ENCODE measurements at regions not wholly inside any gene's neighbourhood (a gene's known extent, or its start where the extent isn't known, plus 50 kb on each side); places are given as distances from the start of the nearest gene placed in this dataset.

DNA sequence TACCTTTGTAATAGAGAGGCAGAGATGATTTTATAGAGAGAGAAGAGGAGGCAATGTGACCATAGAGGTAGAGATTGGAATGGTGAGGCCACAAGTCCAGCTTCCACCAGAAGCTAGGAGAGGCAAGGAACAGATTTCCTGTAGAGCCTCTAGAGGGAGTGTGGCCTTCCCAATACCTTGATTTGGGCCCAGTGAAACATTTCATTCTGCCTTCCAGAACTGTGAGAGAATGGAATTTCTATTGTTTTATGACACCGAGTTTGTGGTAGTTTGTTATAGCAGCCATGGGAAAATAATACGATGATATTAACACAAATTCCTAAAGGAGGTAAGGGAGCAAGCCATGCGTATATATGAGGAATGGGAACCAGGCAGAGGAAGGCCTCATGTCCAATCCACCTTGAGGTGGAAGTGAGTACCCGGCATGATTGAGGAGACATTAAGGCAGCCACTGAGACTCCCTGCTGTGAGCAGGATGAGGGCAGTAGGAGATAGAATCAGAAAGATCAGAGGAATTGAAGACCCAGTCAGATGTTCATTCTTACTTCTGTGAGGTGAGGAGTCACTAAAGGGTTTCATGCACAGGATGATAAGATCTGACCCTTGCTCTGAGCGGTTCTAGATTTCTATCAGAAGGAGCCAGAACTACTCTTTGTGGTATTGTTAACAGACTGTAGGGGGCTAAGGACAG lies 636.3 kb upstream of the IMPG1 start:
- DNase-seq (ENCODE audit: low read depth): no peak
- no peak overlapping the region for H3K4me3 ChIP-seq (ENCODE audit: low read length)
- no peak for TF ChIP-seq CTCF (IDR thresholded peaks at IDR 0.05; ENCODE audit: insufficient read depth, low read depth, low read length, missing control alignments)

DNA sequence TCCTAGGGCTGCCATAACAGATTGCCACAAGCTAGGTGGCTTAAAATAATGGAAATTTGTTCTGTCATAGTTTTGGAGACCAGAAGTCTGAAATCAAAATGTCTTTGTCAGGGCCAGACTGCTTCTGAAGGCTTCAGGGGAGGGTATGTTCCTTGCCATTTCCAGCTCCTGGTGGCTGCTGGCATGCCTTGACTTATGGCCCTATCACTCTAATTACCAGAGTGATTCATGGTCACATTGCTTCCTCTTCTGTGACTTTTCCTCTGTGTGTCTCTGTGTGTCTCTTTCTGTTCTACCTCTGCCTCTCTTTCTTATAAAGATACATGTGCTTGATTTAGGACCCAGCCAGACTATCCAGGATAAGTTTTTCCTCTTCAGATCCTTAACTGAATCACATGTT lies 635.2 kb upstream of the IMPG1 start:
- H3K4me3 ChIP-seq (ENCODE audit: low read length): no peak overlapping the region
- no peak for TF ChIP-seq CTCF (IDR thresholded peaks at IDR 0.05; ENCODE audit: insufficient read depth, low read depth, low read length, missing control alignments)
- peak; percentile 27 for DNase-seq (ENCODE audit: low read depth)

DNA sequence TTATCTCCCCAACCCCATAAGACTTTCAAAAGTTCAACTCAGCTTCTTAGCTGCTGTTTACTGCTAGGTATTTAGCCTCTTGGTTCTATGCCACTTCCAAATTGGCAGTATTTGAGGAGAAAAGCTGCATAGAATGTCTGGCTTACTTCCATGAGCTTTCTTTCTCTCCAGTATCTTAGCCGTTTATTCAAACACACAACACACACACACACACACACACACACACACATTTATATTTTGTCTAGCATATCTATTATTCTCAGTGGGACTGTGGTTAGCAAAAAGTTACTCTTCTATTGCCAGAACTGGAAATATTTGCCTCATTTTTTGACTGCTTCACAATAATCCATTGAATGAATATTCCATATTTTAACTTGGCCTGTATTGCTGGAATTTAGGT lies 634.2 kb upstream of the IMPG1 start:
- no peak for DNase-seq (ENCODE audit: low read depth)
- TF ChIP-seq CTCF (IDR thresholded peaks at IDR 0.05; ENCODE audit: insufficient read depth, low read depth, low read length, missing control alignments): no peak
- no peak overlapping the region for H3K4me3 ChIP-seq (ENCODE audit: low read length)

DNA sequence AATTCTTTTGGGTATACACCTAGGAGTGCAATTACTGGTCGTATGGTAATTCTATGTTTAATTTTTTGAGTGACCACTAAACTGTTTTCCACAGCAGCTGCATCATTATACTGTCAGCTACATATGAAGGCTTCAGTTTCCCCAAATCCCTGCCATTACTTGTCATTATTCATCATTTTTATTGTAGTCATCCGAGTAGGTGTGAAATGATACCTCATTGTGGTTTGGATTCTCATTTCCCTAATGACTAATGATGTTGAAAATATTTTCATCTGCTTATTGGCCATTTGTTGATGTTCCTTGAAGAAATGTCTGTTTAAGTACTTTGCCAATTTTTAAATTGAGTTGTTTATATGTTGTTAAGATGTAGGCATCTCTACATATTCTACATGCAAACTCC lies 633.6 kb upstream of the IMPG1 start:
- no peak for TF ChIP-seq CTCF (IDR thresholded peaks at IDR 0.05; ENCODE audit: insufficient read depth, low read depth, low read length, missing control alignments)
- peak; percentile 69 for DNase-seq (ENCODE audit: low read depth)
- no peak overlapping the region for H3K4me3 ChIP-seq (ENCODE audit: low read length)

DNA sequence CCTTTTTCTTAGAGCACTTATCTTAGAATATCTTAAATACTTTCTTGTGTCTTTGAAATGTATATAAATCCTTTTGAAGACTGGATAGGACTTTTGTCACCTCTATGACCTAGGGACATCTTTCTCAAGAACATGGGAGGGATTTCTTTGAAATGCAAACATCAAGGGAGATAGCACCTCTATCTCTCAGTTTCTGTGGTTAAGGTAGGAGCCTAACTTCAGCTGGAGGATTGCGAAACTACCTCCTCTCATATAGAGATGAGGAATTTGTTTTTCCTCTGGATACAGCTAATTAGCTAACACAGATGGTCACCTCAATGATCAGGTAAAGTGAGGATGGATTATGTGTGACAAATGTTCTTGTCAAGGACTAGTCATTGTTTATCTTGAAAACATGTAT lies 631.3 kb upstream of the IMPG1 start:
- no peak overlapping the region for H3K4me3 ChIP-seq (ENCODE audit: low read length)
- peak; percentile 80 for DNase-seq (ENCODE audit: low read depth)
- TF ChIP-seq CTCF (IDR thresholded peaks at IDR 0.05; ENCODE audit: insufficient read depth, low read depth, low read length, missing control alignments): no peak

DNA sequence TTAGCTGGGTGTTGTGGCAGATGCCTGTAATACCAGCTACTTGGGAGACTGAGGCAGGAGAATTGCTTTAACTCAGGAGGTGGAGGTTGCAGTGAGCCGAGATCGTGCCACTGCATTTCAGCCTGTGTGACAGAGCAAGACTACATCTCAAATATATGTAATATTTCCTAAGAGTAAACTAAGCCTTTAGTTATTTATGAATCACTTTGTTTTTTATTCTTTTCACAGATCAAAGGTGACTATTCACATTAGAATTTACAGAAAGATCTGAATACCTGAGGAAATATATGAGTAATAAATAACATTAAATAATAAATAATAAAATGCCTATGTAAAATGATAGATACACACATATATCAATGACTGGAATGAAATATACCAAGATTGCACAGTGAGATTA lies 630.8 kb upstream of the IMPG1 start:
- no peak overlapping the region for H3K4me3 ChIP-seq (ENCODE audit: low read length)
- DNase-seq (ENCODE audit: low read depth): peak; percentile 62
- no peak for TF ChIP-seq CTCF (IDR thresholded peaks at IDR 0.05; ENCODE audit: insufficient read depth, low read depth, low read length, missing control alignments)

DNA sequence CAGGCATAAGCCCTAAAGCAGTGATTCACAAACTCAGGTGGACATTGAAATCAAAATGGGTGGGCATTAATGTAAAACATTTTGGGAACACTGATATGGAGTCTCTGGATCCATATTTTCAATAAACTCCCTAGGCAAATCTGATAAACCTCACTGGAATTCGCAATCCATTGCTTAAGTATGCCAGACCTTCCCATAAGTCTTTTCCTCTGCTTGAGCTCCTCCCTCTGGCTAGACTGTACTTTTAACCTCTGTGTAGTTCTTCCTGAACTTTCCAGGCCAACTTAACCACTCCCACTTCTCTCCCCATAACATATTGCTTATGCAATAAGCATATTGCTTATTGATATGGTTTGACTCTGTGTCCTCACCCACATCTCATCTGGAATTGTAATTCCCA lies 629.7 kb upstream of the IMPG1 start:
- H3K4me3 ChIP-seq (ENCODE audit: low read length): no peak overlapping the region
- TF ChIP-seq CTCF (IDR thresholded peaks at IDR 0.05; ENCODE audit: insufficient read depth, low read depth, low read length, missing control alignments): no peak
- peak; percentile 48 for DNase-seq (ENCODE audit: low read depth)

All from epithelial cell of esophagus (primary cell).